HG03565 (cell line): ENCODE measurements at regions not wholly inside any gene's neighbourhood (a gene's known extent, or its start where the extent isn't known, plus 50 kb on each side); places are given as distances from the start of the nearest gene placed in this dataset.

Source experiments
- ATAC-seq: cut with Tn5 transposase; IDR thresholded peaks from one replicate; pipeline ENCODE4 v1.9.1; 2021; ENCODE audit warnings: mild to moderate bottlenecking, moderate library complexity; ENCODE audit not compliant: unreplicated experiment

GRCh38 chr5:128591598-128592455 lies 53.8 kb upstream of the FBN2 start:
- no peak for ATAC-seq

GRCh38 chr5:128596071-128596470 lies 58.0 kb upstream of the FBN2 start:
- ATAC-seq, result no peak

- no peak for ATAC-seq
Measured at GRCh38 chr5:128597156-128597555, 59.1 kb upstream of the FBN2 start.

DNA sequence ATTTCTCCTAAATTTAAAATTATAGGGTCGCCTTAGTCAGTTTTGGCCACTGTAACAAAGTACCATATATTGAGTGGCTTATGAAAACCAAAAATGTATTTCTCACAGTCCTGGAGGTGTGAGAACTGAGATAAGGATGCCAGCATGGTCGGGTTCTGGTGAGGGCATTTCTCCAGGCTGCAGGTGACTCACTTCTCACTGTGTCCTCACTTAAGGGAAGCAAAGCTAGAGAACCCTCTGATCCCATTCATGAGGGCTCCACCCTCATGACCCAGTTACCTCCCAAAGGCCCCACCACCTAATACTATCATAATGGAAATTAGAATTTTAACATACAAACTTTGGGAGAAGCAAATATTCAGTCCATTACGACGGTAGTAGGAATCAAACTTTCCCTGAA lies 75.1 kb upstream of the FBN2 start:
- ATAC-seq, result no peak

- ATAC-seq, result no peak
Measured at GRCh38 chr5:128613766-128614165, 75.7 kb upstream of the FBN2 start.

- ATAC-seq, result no peak
Measured at GRCh38 chr5:128615578-128615977, 77.5 kb upstream of the FBN2 start.

DNA sequence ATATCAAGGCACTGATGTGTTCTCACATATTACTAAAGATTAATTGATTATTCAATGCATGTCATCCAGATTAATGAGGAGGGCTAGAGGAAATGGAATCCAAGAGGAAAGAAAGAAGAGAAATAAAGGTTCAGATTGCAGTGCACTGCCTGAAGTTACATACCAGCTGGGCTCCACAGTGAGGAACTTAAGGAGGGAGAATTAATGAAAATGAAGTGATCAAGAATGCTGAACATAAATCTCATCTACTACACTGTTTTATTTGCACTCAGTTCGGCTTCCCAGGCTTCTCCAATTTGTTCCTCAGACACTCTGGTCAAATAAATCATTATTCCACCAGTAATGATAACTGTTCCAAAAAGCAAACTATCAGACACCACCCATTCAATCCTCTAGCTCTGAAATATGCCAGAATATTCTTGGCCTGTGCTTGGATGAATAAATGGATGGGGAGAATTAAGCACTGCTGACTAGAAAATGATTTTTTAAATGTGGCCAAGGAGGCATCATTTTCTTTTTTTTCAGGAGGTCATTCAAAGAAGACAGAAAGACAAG lies 88.6 kb upstream of the FBN2 start:
- ATAC-seq, result no peak

- no peak for ATAC-seq
Measured at GRCh38 chr5:128627939-128628338, 89.9 kb upstream of the FBN2 start.

- ATAC-seq, result no peak
Measured at GRCh38 chr5:128629157-128629556, 91.1 kb upstream of the FBN2 start.

DNA sequence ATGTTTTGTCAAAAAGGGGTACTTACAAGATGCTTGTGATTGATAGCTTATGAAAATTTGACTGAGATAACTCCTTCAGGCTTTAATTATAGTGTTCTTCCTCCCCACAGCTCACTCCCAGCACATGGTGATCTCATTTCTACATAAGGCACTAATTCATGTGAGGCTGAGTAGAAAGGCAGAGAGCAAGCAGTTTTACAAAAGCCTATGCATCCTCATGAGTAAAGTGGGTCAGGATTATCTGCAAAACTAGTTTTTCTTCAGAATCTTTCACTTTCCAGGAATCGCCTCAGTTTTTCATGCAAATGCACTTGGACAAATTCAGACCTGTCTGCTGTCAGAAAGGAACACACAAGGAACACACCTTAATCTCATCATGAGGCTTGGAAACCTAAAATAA lies 92.1 kb upstream of the FBN2 start:
- ATAC-seq, result no peak

DNA sequence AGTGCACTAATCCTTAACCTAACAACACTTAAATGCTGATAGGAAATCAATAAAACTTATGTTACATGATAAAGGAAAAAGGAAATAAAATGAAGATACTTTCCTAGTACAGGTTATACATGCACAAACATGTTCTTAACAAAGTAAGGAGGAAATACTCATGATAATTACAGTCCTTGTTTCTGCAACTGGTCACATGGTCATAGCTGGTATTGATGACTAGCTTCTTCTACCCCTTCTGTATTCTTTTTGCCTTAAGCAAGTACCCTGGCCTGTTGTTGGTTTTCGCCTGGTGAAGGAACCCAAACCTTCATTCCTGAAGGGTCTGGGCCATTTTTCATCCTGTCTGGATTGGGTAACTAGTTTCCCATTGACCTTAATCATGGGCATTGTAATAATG lies 93.7 kb upstream of the FBN2 start:
- ATAC-seq, result no peak

DNA sequence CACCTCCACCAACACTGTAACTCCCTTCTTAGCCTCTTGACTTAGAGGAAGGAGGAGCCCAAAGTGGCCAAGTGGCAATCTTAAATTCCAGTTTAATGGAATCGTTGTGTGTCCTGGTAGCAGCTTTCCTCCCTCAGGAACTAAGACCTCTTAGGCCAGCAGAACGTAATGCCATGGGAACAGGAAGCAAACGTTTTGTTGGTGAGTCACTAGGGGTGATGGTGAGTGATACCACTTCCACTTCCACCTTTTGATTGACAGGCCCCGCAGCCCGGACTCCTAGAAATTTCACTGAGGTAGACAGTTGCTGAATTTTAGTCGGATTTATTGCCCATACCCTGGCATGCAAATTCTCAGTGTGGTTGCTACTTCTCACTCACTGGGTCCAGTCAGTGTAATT lies 94.2 kb upstream of the FBN2 start:
- no peak for ATAC-seq

DNA sequence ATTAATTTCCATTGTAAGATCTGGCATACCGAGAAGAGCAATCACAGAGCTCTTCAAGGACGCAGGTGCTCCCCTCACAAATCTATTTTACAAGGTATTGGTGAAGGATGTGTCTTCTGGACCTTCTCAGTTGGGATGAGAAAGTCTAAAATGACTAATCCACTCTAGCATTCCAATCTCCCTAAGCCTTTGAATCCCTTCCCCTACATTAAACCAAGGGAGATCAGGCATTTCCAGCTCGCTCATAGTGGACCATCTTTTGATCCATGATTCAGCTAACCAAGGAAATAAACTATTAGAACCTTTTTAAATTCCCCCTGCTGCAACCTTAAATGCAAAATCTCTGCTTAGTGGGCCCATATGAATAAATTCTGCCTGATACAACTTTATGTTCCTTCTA lies 95.9 kb upstream of the FBN2 start:
- ATAC-seq, result no peak

GRCh38 chr5:128635379-128635778 lies 97.3 kb upstream of the FBN2 start:
- no peak for ATAC-seq

DNA sequence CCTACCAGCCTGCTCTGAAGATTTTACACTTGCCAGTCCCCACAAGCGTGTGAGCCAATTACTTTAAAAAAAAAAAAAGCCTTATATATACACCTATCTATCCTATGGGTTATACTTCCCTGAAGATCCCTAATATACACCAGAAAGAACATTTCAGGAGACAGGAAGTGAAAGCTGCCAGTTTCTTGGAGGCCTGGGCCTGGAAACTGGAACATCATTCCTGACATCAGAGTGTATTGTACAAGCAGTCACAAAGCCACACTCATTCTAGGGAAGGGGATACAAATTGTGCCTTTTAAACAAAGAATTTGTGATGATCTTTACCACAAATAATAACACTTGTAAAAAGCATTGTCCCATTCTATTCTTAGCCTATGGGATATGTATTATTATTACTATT lies 98.3 kb upstream of the FBN2 start:
- ATAC-seq, result no peak

- ATAC-seq, result no peak
Measured at GRCh38 chr5:128637031-128637430, 99.0 kb upstream of the FBN2 start.

- no peak for ATAC-seq
Measured at GRCh38 chr5:128641861-128642260, 103.8 kb upstream of the FBN2 start.

GRCh38 chr5:128644863-128645262 lies 106.8 kb upstream of the FBN2 start:
- ATAC-seq, result no peak

GRCh38 chr5:128645581-128645980 lies 107.5 kb upstream of the FBN2 start:
- ATAC-seq, result no peak

DNA sequence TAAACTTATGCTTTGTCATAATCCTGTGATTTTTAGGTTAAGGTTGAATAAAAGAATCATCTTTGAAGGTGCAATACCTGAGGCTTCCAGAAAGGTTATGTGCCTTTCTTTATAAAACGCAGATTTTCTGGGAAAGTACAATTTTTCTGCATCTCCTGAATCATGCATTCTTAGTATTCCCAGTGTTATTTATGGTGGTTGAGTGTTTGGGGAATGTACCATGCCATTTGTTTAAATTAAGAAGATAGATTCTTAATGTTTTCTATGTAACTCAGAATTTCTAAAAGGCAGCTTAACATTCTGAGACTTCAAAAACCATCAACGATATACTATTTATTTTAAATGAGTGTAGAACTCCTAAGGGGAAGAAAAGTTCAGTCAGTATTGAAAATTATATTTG lies 108.1 kb upstream of the FBN2 start:
- ATAC-seq, result no peak

DNA sequence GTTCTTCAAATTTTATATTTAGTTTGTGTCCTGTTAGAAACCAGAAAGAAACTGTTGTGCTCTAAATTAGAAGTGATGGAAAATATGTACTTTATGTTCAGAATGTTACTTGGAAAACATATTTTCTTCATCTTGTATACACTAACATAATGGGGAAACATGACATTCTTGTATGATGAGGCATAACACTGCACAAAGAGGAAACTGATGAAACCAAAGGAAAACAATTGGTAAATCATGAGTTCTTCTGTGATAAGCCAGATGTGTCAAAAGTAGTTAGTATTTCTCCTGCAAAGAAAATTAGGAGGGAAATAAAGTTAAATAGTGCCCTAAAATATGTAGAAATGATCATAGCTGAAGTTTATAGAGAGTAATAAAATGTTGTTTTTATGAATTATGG lies 111.1 kb upstream of the FBN2 start:
- no peak for ATAC-seq

- no peak for ATAC-seq
Measured at GRCh38 chr5:128662997-128663396, 125.0 kb upstream of the FBN2 start.
